Thoracic aorta (tissue), 2 donors: ENCODE measurements at regions not wholly inside any gene's neighbourhood (a gene's known extent, or its start where the extent isn't known, plus 50 kb on each side); places are given as distances from the start of the nearest gene placed in this dataset.

Source experiments
- ATAC-seq: fragments of 150-250 bp; one replicate; pipeline ENCODE4 v1.8.0; 2017; ENCODE audit warnings: low read depth; ENCODE audit not compliant: insufficient number of reproducible peaks, low FRiP score
- DNase-seq: peaks from one replicate; pipeline ENCODE4 v3.0.0-alpha.2; 2020; ENCODE audit warnings: low spot score
- H3K27ac ChIP-seq, 2 donors: fragments of 200-600 bp; sonication (generic); 1 replicate in 1 of 2; 2 replicates in 1 of 2; pipeline ENCODE4 v1.5.1; 2016; ENCODE audit warnings: mild to moderate bottlenecking in 2 of 2, moderate library complexity in 2 of 2
- H3K27me3 ChIP-seq: fragments of 200-600 bp; sonication (generic); replicated peaks from 2 replicates; pipeline ENCODE4 v1.6.0; 2016; ENCODE audit warnings: mild to moderate bottlenecking; ENCODE audit not compliant: insufficient read depth
- H3K36me3 ChIP-seq: fragments of 200-600 bp; sonication (generic); one replicate; pipeline ENCODE4 v1.5.1; 2016
- H3K4me1 ChIP-seq, 2 donors: fragments of 200-600 bp; sonication (generic); 1 replicate in 1 of 2; 2 replicates in 1 of 2; pipeline versions ENCODE4 v1.5.1 to v1.6.0; 2016; ENCODE audit warnings: low read depth in 2 of 2, mild to moderate bottlenecking in 1 of 2; ENCODE audit not compliant: control insufficient read depth in 1 of 2
- H3K4me3 ChIP-seq: fragments of 200-600 bp; sonication (generic); 2 replicates; pipeline ENCODE4 v1.5.1; 2016; ENCODE audit warnings: mild to moderate bottlenecking
- H3K9me3 ChIP-seq: fragments of 200-600 bp; sonication (generic); 2 replicates; pipeline ENCODE4 v1.5.1; 2016
- TF ChIP-seq, protein P1 (sequence below): fragments of 200-600 bp; sonication (generic); IDR thresholded peaks from one replicate; pipeline ENCODE4 v1.5.1; 2019; ENCODE audit warnings: antibody characterized with exemption

GRCh38 chr15:38193496-38193895, 59.1 kb upstream of the SPRED1 start:
- ATAC-seq (no peak), DNase-seq (no peak)
- Histone ChIP-seq H3K4me3 (no peak overlapping the region), H3K27me3 (no peaks in the 10 kb centered on the region), H3K27ac (no peak overlapping the region), H3K9me3 (no peaks in the 10 kb centered on the region), H3K4me1 (no peaks in the 10 kb centered on the region), H3K36me3 (no peaks in the 10 kb centered on the region)
- TF ChIP-seq, protein P1, sequence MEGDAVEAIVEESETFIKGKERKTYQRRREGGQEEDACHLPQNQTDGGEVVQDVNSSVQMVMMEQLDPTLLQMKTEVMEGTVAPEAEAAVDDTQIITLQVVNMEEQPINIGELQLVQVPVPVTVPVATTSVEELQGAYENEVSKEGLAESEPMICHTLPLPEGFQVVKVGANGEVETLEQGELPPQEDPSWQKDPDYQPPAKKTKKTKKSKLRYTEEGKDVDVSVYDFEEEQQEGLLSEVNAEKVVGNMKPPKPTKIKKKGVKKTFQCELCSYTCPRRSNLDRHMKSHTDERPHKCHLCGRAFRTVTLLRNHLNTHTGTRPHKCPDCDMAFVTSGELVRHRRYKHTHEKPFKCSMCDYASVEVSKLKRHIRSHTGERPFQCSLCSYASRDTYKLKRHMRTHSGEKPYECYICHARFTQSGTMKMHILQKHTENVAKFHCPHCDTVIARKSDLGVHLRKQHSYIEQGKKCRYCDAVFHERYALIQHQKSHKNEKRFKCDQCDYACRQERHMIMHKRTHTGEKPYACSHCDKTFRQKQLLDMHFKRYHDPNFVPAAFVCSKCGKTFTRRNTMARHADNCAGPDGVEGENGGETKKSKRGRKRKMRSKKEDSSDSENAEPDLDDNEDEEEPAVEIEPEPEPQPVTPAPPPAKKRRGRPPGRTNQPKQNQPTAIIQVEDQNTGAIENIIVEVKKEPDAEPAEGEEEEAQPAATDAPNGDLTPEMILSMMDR = no peak

DNA sequence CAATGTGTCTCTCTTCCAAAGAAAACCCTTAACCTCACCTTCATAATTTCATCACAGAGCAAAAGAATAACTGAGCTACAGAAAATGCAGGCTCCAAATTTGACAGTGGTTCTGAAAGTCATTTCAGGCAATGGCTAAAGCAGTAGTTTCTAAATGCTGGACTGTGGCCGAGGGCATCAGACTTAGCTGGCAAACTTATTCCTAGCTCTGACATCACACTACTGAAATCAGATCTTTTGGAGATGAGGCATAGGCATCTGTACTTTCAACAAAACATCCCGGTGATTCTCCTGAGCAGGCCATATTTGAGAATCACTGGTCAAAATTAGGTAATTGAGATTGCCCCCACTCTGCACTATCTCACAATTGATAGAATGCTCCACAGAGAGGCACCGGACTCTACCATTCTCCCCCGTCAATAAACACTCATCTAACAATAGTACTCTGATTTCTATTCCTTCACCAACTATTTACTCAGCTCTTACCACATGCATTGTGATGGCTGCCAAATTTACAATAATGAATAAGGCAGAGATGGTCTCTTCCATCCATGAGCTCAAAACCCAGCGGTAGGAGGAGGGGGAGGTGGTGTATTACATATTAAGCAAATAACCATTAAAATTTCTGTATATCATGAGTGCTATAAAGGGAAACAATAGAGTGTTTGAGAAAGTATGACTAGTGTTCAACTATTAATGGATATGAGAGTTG, 57.3 kb upstream of the SPRED1 start:
- Histone ChIP-seq H3K27ac (no peak overlapping the region), H3K9me3 (no peaks in the 10 kb centered on the region), H3K27me3 (no peaks in the 10 kb centered on the region), H3K4me1 (no peaks in the 10 kb centered on the region), H3K36me3 (no peaks in the 10 kb centered on the region), H3K4me3 (no peak overlapping the region)
- ATAC-seq (no peak), DNase-seq (no peak)
- TF ChIP-seq, protein P1 = no peak

DNA sequence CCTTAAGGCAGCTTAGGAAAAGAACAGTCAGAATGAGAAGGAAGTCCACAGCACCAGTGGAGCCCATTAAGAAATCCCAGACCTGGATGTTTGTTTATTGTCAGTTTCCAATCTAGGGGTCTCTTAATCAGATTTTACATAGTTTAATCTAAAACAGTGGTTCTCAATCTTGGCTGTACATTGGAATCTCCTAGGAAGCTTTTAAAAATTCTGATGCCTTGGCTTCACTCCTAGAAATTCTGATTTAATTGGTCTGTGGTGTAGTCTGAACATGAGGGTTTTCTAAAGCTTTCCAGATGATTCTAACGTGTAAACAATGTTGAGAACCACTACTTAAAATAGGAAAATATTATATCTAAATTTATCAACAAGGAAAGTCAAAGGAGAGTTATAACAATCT, 56.6 kb upstream of the SPRED1 start:
- TF ChIP-seq, protein P1 = no peak
- Histone ChIP-seq H3K36me3 (no peaks in the 10 kb centered on the region), H3K4me1 (no peaks in the 10 kb centered on the region), H3K9me3 (no peaks in the 10 kb centered on the region), H3K4me3 (no peak overlapping the region), H3K27ac (no peak overlapping the region), H3K27me3 (no peaks in the 10 kb centered on the region)
- no peak for DNase-seq
- ATAC-seq = no peak

GRCh38 chr15:38197553-38197952, 55.1 kb upstream of the SPRED1 start:
- Histone ChIP-seq H3K36me3 (no peaks in the 10 kb centered on the region), H3K27me3 (no peaks in the 10 kb centered on the region), H3K4me1 (no peaks in the 10 kb centered on the region), H3K9me3 (no peaks in the 10 kb centered on the region), H3K4me3 (no peak overlapping the region), H3K27ac (no peak overlapping the region)
- TF ChIP-seq, protein P1 = no peak
- no peak for DNase-seq
- no peak for ATAC-seq

DNA sequence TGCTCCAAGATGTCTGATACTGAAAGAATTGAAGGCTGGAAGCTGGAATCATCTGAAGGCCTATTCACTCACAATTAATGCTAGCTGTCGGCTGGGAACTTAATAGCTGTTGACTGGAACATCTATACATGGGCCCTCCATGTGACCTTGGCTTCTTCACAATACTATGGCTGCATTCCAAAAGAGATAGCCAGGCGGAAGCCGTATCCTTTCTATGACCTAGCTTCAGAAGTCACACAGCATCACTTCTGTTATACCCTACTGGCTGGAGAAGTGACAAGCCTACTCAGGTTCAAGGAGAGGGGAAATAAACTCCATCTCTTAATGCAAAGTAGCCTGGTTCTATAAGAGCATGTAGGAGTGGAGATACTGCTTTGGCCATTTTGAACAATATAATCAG, 50.9 kb upstream of the SPRED1 start:
- no peaks in the 10 kb centered on the region for H3K36me3 ChIP-seq
- ATAC-seq = no peak

More for the DNA sequence above, 50.9 kb upstream of the SPRED1 start:
- TF ChIP-seq, protein P1 = no peak
- no peak overlapping the region for H3K27ac ChIP-seq
- H3K9me3 ChIP-seq = no peaks in the 10 kb centered on the region
- DNase-seq = no peak
- peaks cover 1 to 2% of the 10 kb centered on the region in 2 donors for H3K4me1 ChIP-seq
- no peak overlapping the region for H3K4me3 ChIP-seq
- H3K27me3 ChIP-seq = no peaks in the 10 kb centered on the region
